GM19328 (cell line): ENCODE measurements at regions not wholly inside any gene's neighbourhood (a gene's known extent, or its start where the extent isn't known, plus 50 kb on each side); places are given as distances from the start of the nearest gene placed in this dataset.

ENCODE experiments used
- ATAC-seq: cut with Tn5 transposase; IDR thresholded peaks from one replicate; pipeline ENCODE4 v1.9.1; 2021; ENCODE audit warnings: mild to moderate bottlenecking, moderate library complexity; ENCODE audit not compliant: unreplicated experiment

- ATAC-seq = no peak
Observed at GRCh38 chr9:12464400-12464799, 228.8 kb upstream of the TYRP1 start.

GRCh38 chr9:12464910-12465512 is 228.2 kb upstream of the TYRP1 start:
- ATAC-seq = no peak

- ATAC-seq = no peak
Observed at GRCh38 chr9:12469084-12469483, 224.1 kb upstream of the TYRP1 start.

- no peak for ATAC-seq
Observed at GRCh38 chr9:12494411-12494810, 198.8 kb upstream of the TYRP1 start.

- no peak for ATAC-seq
Observed at GRCh38 chr9:12497790-12498189, 195.4 kb upstream of the TYRP1 start.

GRCh38 chr9:12502520-12502919 is 190.7 kb upstream of the TYRP1 start:
- no peak for ATAC-seq

GRCh38 chr9:12503606-12504122 is 189.5 kb upstream of the TYRP1 start:
- no peak for ATAC-seq

GRCh38 chr9:12510551-12510950 is 182.6 kb upstream of the TYRP1 start:
- no peak for ATAC-seq

- ATAC-seq = no peak
Observed at GRCh38 chr9:12511726-12512125, 181.5 kb upstream of the TYRP1 start.

GRCh38 chr9:12516031-12516430 is 177.2 kb upstream of the TYRP1 start:
- no peak for ATAC-seq

GRCh38 chr9:12516573-12516972 is 176.6 kb upstream of the TYRP1 start:
- no peak for ATAC-seq

- no peak for ATAC-seq
Observed at GRCh38 chr9:12538842-12539579, 154.2 kb upstream of the TYRP1 start.

- no peak for ATAC-seq
Observed at GRCh38 chr9:12539580-12539975, 153.6 kb upstream of the TYRP1 start.

GRCh38 chr9:12544700-12545099 is 148.5 kb upstream of the TYRP1 start:
- no peak for ATAC-seq

- ATAC-seq = no peak
Observed at GRCh38 chr9:12554636-12555035, 138.5 kb upstream of the TYRP1 start.

GRCh38 chr9:12566404-12567090 is 126.6 kb upstream of the TYRP1 start:
- no peak for ATAC-seq

- ATAC-seq = no peak
Observed at GRCh38 chr9:12584656-12585522, 108.3 kb upstream of the TYRP1 start.

- no peak for ATAC-seq
Observed at GRCh38 chr9:12595400-12595799, 97.8 kb upstream of the TYRP1 start.

GRCh38 chr9:12604164-12604821 is 88.9 kb upstream of the TYRP1 start:
- no peak for ATAC-seq

GRCh38 chr9:12612211-12612770 is 80.9 kb upstream of the TYRP1 start:
- no peak for ATAC-seq
